ENCODE measurements at regions not wholly inside any gene's neighbourhood (a gene's known extent, or its start where the extent isn't known, plus 50 kb on each side); places are given as distances from the start of the nearest gene placed in this dataset.

DNA sequence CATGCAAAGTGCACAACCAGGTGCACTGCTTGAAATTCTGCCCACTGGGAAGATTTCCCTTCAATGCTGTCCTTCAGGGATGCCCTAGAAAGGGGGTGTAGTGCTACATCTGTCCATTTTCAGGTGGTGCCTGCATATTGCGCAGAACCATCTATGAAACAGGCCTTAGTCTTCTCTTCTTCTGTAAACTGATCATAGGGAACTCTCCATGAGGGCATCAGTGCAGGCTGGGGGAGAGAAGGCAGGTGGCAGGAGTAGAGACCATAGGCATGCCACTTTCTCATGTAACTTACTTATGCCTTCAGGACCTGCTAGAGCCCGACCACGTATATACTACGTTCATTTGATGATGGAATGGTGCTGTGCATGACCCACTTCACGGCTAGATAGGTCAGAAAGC is 912.1 kb downstream of the SLC4A3 start:
- no peak for TF ChIP-seq EZH2 (IDR thresholded peaks at IDR 0.05; ENCODE audit: insufficient read depth, poor library complexity, severe bottlenecking)
- no peak for TF ChIP-seq EZH2phosphoT487 (IDR thresholded peaks at IDR 0.05; ENCODE audit: insufficient read depth, low read depth)
